PC-9 (cell line): ENCODE measurements at regions not wholly inside any gene's neighbourhood (a gene's known extent, or its start where the extent isn't known, plus 50 kb on each side); places are given as distances from the start of the nearest gene placed in this dataset.

ENCODE experiments used
- BruUV-seq: library from RNA; stranded (reverse); fragments of 400-500 nt; replicated peaks from 2 replicates; lab custom pipeline; 2021; lab: Mats Ljungman, UMichigan
- CTCF ChIA-PET: fragments of 300-600 bp; sonication (Branson Sonifier 250); formaldehyde crosslinking; loops from one replicate; lab custom pipeline; 2022; ENCODE audit warnings: antibody characterized with exemption; lab: Charles Lee
- POLR2A ChIA-PET: fragments of 300-600 bp; sonication (Branson Sonifier 250); formaldehyde crosslinking; loops from one replicate; lab custom pipeline; 2022; ENCODE audit warnings: antibody characterized with exemption; ENCODE audit not compliant: unreplicated experiment; lab: Charles Lee
- DNase-seq, 2 experiments: peaks; one replicate each; pipeline versions ENCODE4 v3.0.0 to v3.0.0-alpha.2; 2015 to 2022; ENCODE audit warnings: mixed read lengths in 1 of 2
- H2AFZ ChIP-seq: fragments of 200-600 bp; sonication (generic); 2 replicates; pipeline ENCODE4 v1.8.1; 2017; ENCODE audit warnings: antibody characterized with exemption
- H3F3A ChIP-seq: fragments of 200-600 bp; sonication (generic); 2 replicates; pipeline ENCODE4 v1.8.1; 2017; ENCODE audit warnings: antibody characterized with exemption, mild to moderate bottlenecking, low read depth; ENCODE audit not compliant: insufficient read depth
- H3K27ac ChIP-seq: fragments of 200-600 bp; sonication (generic); 2 replicates; pipeline ENCODE4 v1.6.1; 2016; ENCODE audit warnings: mixed run types
- H3K27me3 ChIP-seq: fragments of 200-600 bp; sonication (generic); 2 replicates; pipeline ENCODE4 v1.6.1; 2016; ENCODE audit warnings: low read depth, mixed run types; ENCODE audit not compliant: insufficient read depth
- H3K36me3 ChIP-seq: fragments of 200-600 bp; sonication (generic); 2 replicates; pipeline ENCODE4 v1.6.1; 2016; ENCODE audit warnings: low read depth, mixed run types
- H3K4me1 ChIP-seq: fragments of 200-600 bp; sonication (generic); replicated peaks from 2 replicates; pipeline ENCODE4 v1.6.1; 2016; ENCODE audit warnings: mixed run types; ENCODE audit not compliant: insufficient read depth
- H3K4me2 ChIP-seq: fragments of 200-600 bp; sonication (generic); 2 replicates; pipeline ENCODE4 v1.6.1; 2017; ENCODE audit warnings: mixed run types
- H3K4me3 ChIP-seq: fragments of 200-600 bp; sonication (generic); 2 replicates; pipeline ENCODE4 v1.6.1; 2016; ENCODE audit warnings: mixed run types
- H3K79me2 ChIP-seq: fragments of 200-600 bp; sonication (generic); 2 replicates; pipeline ENCODE4 v1.6.1; 2017; ENCODE audit warnings: low read depth, mixed run types
- H3K9me2 ChIP-seq: fragments of 200-600 bp; sonication (generic); 2 replicates; pipeline ENCODE4 v1.8.1; 2017; ENCODE audit warnings: mild to moderate bottlenecking; ENCODE audit not compliant: insufficient read depth
- H3K9me3 ChIP-seq: fragments of 200-600 bp; sonication (generic); 2 replicates; pipeline ENCODE4 v1.8.1; 2016; ENCODE audit warnings: low read depth; ENCODE audit not compliant: insufficient read depth
- H4K20me1 ChIP-seq: fragments of 200-600 bp; sonication (generic); 2 replicates; pipeline ENCODE4 v1.8.1; 2017; ENCODE audit not compliant: insufficient read depth
- CTCF ChIP-seq: fragments of 200-600 bp; sonication (generic); conservative IDR thresholded peaks from 2 replicates; pipeline ENCODE4 v1.6.1; 2017; ENCODE audit warnings: mixed run types, antibody characterized with exemption, mild to moderate bottlenecking, moderate library complexity
- EZH2 ChIP-seq: fragments of 200-600 bp; sonication (generic); IDR thresholded peaks from 2 replicates; pipeline ENCODE4 v1.8.0; 2017; ENCODE audit warnings: antibody characterized with exemption, low read depth
- intact Hi-C: fragments of 100-400 bp; cut with micrococcal nuclease; formaldehyde crosslinking; loops from one replicate; pipeline ENCODE4 v1.10.0; 2022; ENCODE audit not compliant: unreplicated experiment

- TF ChIP-seq CTCF: no peak
- no peak for TF ChIP-seq EZH2
- POLR2A ChIA-PET: no interaction called here
- BruUV-seq: no TSS peak
- Histone ChIP-seq H3K79me2 (no peaks in the 10 kb centered on the region), H3K27ac (no peak overlapping the region), H3K4me2 (no peak overlapping the region), H3F3A (no peaks in the 10 kb centered on the region), H3K27me3 (no peaks in the 10 kb centered on the region), H3K9me2 (no peaks in the 10 kb centered on the region; the same call in 1 of the 2 replicates), H4K20me1 (no peaks in the 10 kb centered on the region), H3K4me3 (no peak overlapping the region), H3K4me1 (no peaks in the 10 kb centered on the region), H3K36me3 (no peaks in the 10 kb centered on the region), H3K9me3 (no peaks in the 10 kb centered on the region), H2AFZ (0 out of 2 replicates have a peak overlapping the region, but pooled peaks have one; percentile 8)
- DNase-seq: no peak
- intact Hi-C loops: no loop called here
- CTCF ChIA-PET: no interaction called here
These were observed 52.6 kb upstream of the SP8 start for GRCh38 chr7:20839196-20839735.

- no peak for DNase-seq
These were observed 53.3 kb upstream of the SP8 start for GRCh38 chr7:20839987-20840386.

GRCh38 chr7:20846791-20847190, 60.1 kb upstream of the SP8 start:
- H4K20me1 ChIP-seq: no peaks in the 10 kb centered on the region
- H3K9me3 ChIP-seq: no peaks in the 10 kb centered on the region; the same call in 1 of the 2 replicates

More at GRCh38 chr7:20839987-20840386, 53.3 kb upstream of the SP8 start:
- no TSS peak for BruUV-seq
- H3F3A ChIP-seq: no peaks in the 10 kb centered on the region
- TF ChIP-seq EZH2: no peak
- no peak for TF ChIP-seq CTCF
- POLR2A ChIA-PET: no interaction called here
- no peak overlapping the region; the same call in 1 of the 2 replicates for H2AFZ ChIP-seq
- H3K27me3 ChIP-seq: no peaks in the 10 kb centered on the region
- no peaks in the 10 kb centered on the region; the same call in 1 of the 2 replicates for H3K9me2 ChIP-seq
- CTCF ChIA-PET: no interaction called here
- intact Hi-C loops: no loop called here
- H3K4me2 ChIP-seq: no peak overlapping the region
- no peaks in the 10 kb centered on the region for H3K79me2 ChIP-seq
- H3K4me1 ChIP-seq: no peaks in the 10 kb centered on the region
- no peak overlapping the region for H3K27ac ChIP-seq
- H3K4me3 ChIP-seq: no peak overlapping the region
- no peaks in the 10 kb centered on the region for H3K9me3 ChIP-seq
- H3K36me3 ChIP-seq: no peaks in the 10 kb centered on the region
- no peaks in the 10 kb centered on the region for H4K20me1 ChIP-seq

More at GRCh38 chr7:20846791-20847190, 60.1 kb upstream of the SP8 start:
- H3K4me2 ChIP-seq: no peak overlapping the region
- no peak overlapping the region for H3K27ac ChIP-seq
- ChIA-PET CTCF (no interaction called here), POLR2A (no interaction called here)
- TF ChIP-seq EZH2: no peak
- TF ChIP-seq CTCF: no peak
- H2AFZ ChIP-seq: no peak overlapping the region
- no peak for DNase-seq
- no peaks in the 10 kb centered on the region for H3K79me2 ChIP-seq
- no peaks in the 10 kb centered on the region for H3K27me3 ChIP-seq
- H3K36me3 ChIP-seq: no peaks in the 10 kb centered on the region
- H3K4me1 ChIP-seq: no peaks in the 10 kb centered on the region
- BruUV-seq: no TSS peak
- intact Hi-C loops: no loop called here
- no peak overlapping the region for H3K4me3 ChIP-seq
- no peaks in the 10 kb centered on the region for H3F3A ChIP-seq
- H3K9me2 ChIP-seq: no peaks in the 10 kb centered on the region
